Transverse colon (tissue), 4 donors: ENCODE measurements at regions not wholly inside any gene's neighbourhood (a gene's known extent, or its start where the extent isn't known, plus 50 kb on each side); places are given as distances from the start of the nearest gene placed in this dataset.

Experiments used
- EP300 ChIP-seq: sonication (generic); formaldehyde crosslinking; IDR thresholded peaks from one replicate; pipeline ENCODE4 v1.6.1; 2017; ENCODE audit warnings: antibody characterized with exemption, low read depth
- POLR2A ChIP-seq: fragments of 450-650 bp; IDR thresholded peaks from one replicate; pipeline ENCODE4 v1.6.1; 2016; ENCODE audit warnings: antibody characterized with exemption, mild to moderate bottlenecking, moderate library complexity
- POLR2AphosphoS5 ChIP-seq, 3 donors: sonication (generic); formaldehyde crosslinking; IDR thresholded peaks; one replicate each; pipeline ENCODE4 v1.6.1; 2016; ENCODE audit warnings: antibody characterized with exemption in 3 of 3
- TF ChIP-seq, protein P1 (sequence below), 5 experiments: fragments of 200-600 bp in 3 of 5; fragments of 450-650 bp in 2 of 5; sonication (generic) in 3 of 5; IDR thresholded peaks; 1 replicate in 2 of 5; 2 replicates in 3 of 5; pipeline ENCODE4 v1.5.1; 2016 to 2017; ENCODE audit warnings: antibody characterized with exemption in 5 of 5, inconsistent platforms in 3 of 5, mild to moderate bottlenecking in 2 of 5, moderate library complexity in 1 of 5

DNA sequence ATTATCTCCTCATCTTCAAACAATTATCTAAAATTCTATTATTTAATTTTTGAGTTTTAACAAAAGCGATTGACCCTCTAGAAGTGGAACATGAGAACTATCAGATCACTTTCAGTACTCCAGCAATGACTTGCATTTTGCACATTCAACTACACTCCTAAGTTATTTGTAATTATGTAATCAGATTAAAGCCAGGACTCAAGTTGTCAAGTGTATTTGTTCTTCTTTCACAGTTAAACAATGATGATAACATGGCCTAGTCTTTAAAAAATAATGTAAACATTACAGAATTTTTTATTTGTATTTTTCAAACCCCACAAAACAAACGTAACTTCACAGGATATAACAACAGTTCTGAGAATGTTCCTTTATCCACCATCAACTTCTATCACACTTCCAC is 2148.9 kb upstream of the ACO1 start:
- TF ChIP-seq POLR2AphosphoS5 (IDR thresholded peaks at IDR 0.05) (no peak), EP300 (no peak), POLR2A (no peak)
- TF ChIP-seq, protein P1, sequence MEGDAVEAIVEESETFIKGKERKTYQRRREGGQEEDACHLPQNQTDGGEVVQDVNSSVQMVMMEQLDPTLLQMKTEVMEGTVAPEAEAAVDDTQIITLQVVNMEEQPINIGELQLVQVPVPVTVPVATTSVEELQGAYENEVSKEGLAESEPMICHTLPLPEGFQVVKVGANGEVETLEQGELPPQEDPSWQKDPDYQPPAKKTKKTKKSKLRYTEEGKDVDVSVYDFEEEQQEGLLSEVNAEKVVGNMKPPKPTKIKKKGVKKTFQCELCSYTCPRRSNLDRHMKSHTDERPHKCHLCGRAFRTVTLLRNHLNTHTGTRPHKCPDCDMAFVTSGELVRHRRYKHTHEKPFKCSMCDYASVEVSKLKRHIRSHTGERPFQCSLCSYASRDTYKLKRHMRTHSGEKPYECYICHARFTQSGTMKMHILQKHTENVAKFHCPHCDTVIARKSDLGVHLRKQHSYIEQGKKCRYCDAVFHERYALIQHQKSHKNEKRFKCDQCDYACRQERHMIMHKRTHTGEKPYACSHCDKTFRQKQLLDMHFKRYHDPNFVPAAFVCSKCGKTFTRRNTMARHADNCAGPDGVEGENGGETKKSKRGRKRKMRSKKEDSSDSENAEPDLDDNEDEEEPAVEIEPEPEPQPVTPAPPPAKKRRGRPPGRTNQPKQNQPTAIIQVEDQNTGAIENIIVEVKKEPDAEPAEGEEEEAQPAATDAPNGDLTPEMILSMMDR (IDR thresholded peaks at IDR 0.05) = no peak
